GM18520 (cell line): ENCODE measurements at regions not wholly inside any gene's neighbourhood (a gene's known extent, or its start where the extent isn't known, plus 50 kb on each side); places are given as distances from the start of the nearest gene placed in this dataset.
"Not testable (repeated sequence)": the region's sequence is repeated elsewhere in the genome, so short reads cannot be mapped to it uniquely, and the experiment has no call there.

Experiments
- ATAC-seq: cut with Tn5 transposase; IDR thresholded peaks from one replicate; pipeline ENCODE4 v1.9.1; 2021; ENCODE audit not compliant: unreplicated experiment

GRCh38 chr2:2731816-2732284 is 400.8 kb upstream of the MYT1L start:
- ATAC-seq, result no peak

DNA sequence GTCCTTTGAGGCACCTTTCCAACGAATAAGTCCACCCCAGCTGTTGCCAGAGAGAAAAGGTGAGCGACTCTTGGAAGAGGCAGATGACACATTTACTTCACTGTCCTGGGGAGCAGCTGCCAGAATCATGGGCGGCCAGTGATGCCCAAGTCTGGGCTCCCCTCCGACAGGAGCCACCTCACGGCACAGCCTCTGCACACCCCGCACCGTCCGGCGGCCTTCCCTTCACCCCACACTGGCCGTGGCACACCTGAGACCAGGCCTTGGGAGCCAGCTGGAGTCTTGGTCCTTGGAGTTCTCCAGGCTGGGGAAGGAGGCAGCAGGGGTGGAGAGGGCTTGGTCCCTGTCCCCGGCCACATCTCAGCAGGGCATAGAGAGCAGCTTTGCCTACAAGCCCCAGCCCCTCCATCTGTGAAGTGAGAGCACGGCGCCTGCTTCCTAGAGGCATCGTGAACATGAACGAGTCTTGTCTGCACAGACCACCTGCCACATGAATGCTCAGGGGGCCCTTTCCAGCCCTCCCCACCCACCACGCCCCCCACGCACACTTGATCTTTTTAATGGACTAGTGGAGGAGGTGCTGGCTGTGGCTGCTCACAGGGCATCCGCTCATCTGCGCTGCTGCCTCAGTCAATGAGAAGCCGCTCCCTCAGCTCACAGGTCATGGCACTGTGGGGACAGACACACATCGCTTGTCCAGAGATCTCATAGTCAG is 400.2 kb upstream of the MYT1L start:
- ATAC-seq, result no peak

- ATAC-seq, result no peak
Measured at GRCh38 chr2:2730301-2730833, 399.3 kb upstream of the MYT1L start.

GRCh38 chr2:2729246-2729645 is 398.2 kb upstream of the MYT1L start:
- no peak for ATAC-seq

- no peak for ATAC-seq
Measured at GRCh38 chr2:2728635-2729034, 397.6 kb upstream of the MYT1L start.

GRCh38 chr2:2727876-2728511 is 396.9 kb upstream of the MYT1L start:
- no peak for ATAC-seq

DNA sequence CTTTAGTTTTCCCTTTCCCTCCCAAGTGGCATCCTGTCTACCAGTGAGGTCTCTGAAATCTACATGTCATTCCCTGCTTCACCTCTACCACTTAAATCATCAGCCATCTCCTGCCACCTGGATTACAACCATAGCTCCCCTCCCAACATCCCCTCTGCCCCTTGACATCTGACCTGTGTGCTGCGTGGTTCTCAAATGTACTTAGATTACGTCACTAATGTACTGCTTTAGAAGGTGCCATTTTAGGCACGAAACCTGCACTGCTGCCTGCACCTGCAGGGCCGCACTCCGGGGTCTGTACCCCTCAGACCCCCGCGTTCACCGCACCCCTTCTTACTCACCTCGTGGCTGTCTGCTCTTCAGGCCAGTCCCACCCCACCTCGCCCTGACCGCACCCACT is 395.1 kb upstream of the MYT1L start:
- ATAC-seq, result no peak

GRCh38 chr2:2723064-2723463 is 392.0 kb upstream of the MYT1L start:
- no peak for ATAC-seq

GRCh38 chr2:2721296-2721835 is 390.3 kb upstream of the MYT1L start:
- ATAC-seq, result no peak

DNA sequence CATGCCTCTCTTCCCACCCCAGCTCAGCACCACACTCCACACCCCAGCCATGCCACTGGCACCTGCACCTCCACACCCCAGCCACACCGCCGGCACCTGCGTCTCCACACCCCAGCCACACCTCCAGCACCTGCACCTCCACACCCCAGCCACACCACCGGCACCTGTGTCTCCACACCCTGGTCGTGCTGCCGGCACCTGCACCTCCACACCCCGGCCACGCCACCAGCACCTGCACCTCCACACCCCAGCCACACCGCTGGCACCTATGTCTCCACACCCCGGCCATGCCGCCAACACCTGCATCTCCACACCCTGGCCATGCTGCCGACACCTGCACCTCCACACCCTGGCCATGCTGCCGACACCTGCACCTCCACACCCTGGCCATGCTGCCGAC is 389.7 kb upstream of the MYT1L start:
- ATAC-seq, result not testable (repeated sequence)

- no peak for ATAC-seq
Measured at GRCh38 chr2:2720351-2720750, 389.3 kb upstream of the MYT1L start.

DNA sequence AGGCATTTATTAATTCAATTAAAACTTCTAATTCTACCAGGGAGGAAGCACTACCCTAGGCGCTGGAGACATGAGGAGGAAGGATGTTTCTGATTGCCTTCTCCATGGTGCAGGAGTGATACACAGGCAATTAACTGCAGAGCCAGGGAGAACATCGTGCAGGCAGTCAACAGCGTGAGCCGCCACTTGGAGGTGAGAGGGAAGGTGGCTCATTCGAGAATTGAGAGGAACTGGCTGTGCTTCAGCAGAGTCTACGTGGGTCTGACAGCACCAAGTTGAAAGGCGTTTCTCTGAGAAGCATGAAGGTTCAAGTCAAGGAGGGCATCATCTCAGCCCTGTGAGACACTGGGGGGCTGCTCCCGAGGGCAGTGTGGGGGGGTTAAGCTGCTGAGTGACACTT is 388.7 kb upstream of the MYT1L start:
- ATAC-seq, result no peak

DNA sequence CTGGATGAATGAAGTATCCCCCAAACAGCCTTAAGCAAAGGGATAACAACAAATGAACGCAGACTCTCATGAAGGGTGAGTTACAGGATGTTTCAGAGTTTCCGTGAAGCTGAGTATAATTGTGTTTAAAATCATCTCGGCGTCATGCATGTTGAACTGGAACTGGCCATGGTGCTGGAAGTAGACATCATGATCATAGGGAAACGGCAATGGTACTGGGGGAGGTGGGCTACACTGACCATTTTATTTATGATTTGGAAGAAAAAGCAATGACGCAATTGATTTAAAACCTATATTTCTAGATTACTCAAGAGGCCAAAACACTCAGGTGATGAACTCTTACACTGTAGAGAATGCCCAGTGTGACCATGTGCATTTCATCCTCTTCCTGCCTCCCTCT is 387.9 kb upstream of the MYT1L start:
- ATAC-seq, result no peak

GRCh38 chr2:2717406-2717805 is 386.3 kb upstream of the MYT1L start:
- no peak for ATAC-seq

DNA sequence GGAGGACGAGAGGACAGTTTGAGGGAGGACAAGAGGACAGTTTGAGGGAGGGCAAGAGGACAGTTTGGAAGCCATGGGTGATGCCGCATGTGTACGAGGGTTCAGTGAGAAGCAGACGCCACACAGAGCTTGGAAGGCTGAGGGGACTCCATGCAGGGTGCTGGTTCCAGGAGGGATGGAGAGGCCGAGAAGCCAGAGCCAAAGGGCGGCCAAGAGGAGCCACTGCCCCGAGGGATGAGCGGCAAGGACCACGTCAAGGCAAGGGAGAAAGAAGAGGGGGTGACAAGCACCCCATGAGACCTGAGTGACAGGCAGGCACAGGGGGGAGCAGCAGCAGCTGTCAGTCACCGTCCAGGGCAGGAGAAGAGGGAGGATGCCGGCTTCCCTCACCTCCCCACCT is 385.7 kb upstream of the MYT1L start:
- no peak for ATAC-seq

DNA sequence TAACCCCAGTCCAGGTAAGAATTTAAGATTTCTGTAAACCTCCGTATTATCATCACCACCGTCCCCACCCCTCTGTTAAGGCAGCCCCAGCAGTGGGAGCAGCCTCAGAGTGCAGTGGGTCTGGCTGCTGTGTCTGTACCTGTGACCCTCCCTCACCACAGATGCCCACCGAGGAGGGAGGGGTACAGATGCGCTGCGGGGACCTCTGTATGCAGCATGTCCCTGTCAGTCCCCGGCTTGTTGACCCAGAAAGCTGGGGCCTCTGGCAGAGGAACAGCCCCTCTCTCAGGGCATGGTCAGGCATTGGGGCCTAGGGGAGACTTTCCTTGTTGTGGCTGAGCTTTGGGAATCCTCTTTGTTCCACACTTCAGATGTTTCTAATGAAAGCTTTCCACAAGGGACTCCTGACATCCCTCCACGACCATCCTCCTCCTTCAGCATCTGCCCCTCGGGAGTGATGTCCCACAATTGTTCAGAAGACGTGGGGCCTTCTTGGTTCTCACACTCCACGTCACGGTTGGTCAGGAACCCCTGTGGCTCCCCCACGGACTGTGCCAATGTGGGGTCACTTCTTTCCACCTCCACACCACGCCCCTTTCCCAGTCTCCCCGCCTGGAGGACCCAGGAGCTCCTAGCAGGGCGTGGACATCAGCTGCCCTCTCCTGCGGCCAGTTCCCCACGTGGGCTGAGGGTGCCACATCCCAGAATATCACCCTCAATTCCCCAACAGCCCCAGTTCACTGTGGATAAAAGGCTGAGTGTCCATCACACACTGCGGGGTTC is 384.2 kb upstream of the MYT1L start:
- ATAC-seq, result no peak

GRCh38 chr2:2714408-2714807 is 383.3 kb upstream of the MYT1L start:
- ATAC-seq, result no peak

GRCh38 chr2:2709431-2709770 is 378.3 kb upstream of the MYT1L start:
- ATAC-seq, result no peak

DNA sequence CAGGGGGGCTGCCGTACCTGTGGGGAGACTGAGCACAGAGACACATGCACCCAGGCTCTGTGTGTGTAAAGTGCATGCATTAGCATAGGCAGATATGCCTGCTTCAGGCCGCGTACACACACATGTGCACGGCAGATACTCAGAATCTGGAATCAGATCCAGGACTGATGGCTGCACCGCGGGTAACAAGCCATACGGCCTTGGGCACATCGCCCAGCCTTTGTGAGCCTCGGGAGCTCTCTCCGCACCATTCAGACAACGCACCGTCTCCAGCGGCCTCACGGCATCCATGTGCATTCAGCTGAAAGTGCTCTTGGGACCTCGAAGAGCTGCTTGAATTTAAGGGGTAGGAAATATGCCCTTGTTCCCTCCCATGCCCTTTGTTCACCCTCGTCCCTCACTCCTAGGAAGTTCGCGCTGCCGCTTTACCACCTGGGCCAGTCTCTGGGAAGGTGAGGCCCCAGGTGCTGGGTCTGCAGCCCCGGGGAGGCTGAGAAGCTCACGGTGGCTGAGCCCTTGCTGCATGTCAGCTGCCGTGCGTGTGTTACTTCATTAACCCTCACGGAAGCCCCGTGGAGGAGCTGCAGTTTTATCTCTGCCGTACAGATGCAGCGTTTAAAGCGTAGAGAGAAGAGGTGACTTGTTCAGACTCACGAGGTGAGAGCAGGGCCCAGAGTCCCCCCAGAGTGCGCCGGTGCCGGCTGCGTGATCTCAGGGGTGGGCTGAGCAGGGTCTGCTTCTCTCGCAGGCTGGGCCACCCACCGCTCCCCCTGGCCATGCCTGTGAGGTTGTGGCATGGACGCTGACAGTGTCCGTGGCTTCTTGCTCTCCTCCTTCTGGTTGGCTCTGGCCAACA is 377.7 kb upstream of the MYT1L start:
- ATAC-seq, result no peak

GRCh38 chr2:2707206-2707991 is 376.3 kb upstream of the MYT1L start:
- ATAC-seq, result no peak
